ENCODE measurements at regions not wholly inside any gene's neighbourhood (a gene's known extent, or its start where the extent isn't known, plus 50 kb on each side); places are given as distances from the start of the nearest gene placed in this dataset.

GRCh38 chr3:111319598-111319997, 222.4 kb upstream of the CD96 start:
- TF ChIP-seq CTCF (IDR thresholded peaks at IDR 0.05; ENCODE audit: low read length): no peak
- no peak for TF ChIP-seq EZH2 (optimal IDR thresholded peaks at IDR 0.05; ENCODE audit: low read depth, low read length)
- TF ChIP-seq EZH2phosphoT487 (IDR thresholded peaks at IDR 0.05; ENCODE audit: low read length): no peak
